Panc1 (cell line): ENCODE measurements at regions not wholly inside any gene's neighbourhood (a gene's known extent, or its start where the extent isn't known, plus 50 kb on each side); places are given as distances from the start of the nearest gene placed in this dataset.

Experiments
- ATAC-seq: fragments of 200-7000 bp; cut with Tn5 transposase; 2 replicates; pipeline ENCODE4 v1.9.1; 2020; ENCODE audit warnings: mild to moderate bottlenecking, moderate library complexity
- BruUV-seq: library from RNA; stranded (reverse); fragments of 400-500 nt; replicated peaks from 2 replicates; lab custom pipeline; 2021; lab: Mats Ljungman, UMichigan
- CTCF ChIA-PET: fragments of 300-600 bp; sonication (Branson Sonifier 250); formaldehyde crosslinking; loops from one replicate; lab custom pipeline; 2022; ENCODE audit warnings: antibody characterized with exemption; lab: Charles Lee
- POLR2A ChIA-PET: fragments of 300-600 bp; sonication (Branson Sonifier 250); formaldehyde crosslinking; loops from one replicate; lab custom pipeline; 2022; ENCODE audit warnings: antibody characterized with exemption; lab: Charles Lee
- DNase-seq: peaks from one replicate; pipeline ENCODE4 v3.0.0-alpha.2; 2010; ENCODE audit warnings: low read depth, low spot score
- H3K27ac ChIP-seq: 2 replicates; pipeline ENCODE4 v1.5.1; 2011; ENCODE audit warnings: mild to moderate bottlenecking, low read length, inconsistent platforms
- H3K27me3 ChIP-seq: fragments of 200-500 bp; sonication (Bioruptor generic); 2 replicates; pipeline ENCODE4 v1.6.0; 2014; ENCODE audit warnings: low read length, inconsistent platforms; ENCODE audit not compliant: control insufficient read depth, insufficient read depth
- H3K36me3 ChIP-seq: fragments of 200-500 bp; sonication (Bioruptor generic); 2 replicates; pipeline ENCODE4 v1.5.1; 2014; ENCODE audit warnings: inconsistent platforms, mild to moderate bottlenecking, low read length, moderate library complexity; ENCODE audit not compliant: control insufficient read depth, insufficient read depth
- H3K4me1 ChIP-seq: 2 replicates; pipeline ENCODE4 v1.5.1; 2011; ENCODE audit warnings: inconsistent platforms, mild to moderate bottlenecking, low read length, moderate library complexity; ENCODE audit not compliant: control insufficient read depth, insufficient read depth
- H3K4me3 ChIP-seq, 2 experiments: 2 replicates each; pipeline ENCODE4 v1.5.1; 2011 to 2012; ENCODE audit warnings: low read depth in 2 of 2, low read length in 2 of 2, mild to moderate bottlenecking in 2 of 2, inconsistent platforms in 1 of 2, moderate library complexity in 1 of 2
- H3K9me3 ChIP-seq: fragments of 200-500 bp; sonication (Bioruptor generic); 2 replicates; pipeline ENCODE4 v1.5.1; 2014; ENCODE audit warnings: low read depth, mild to moderate bottlenecking, inconsistent platforms, low read length, moderate library complexity; ENCODE audit not compliant: control insufficient read depth, insufficient read depth
- POLR2AphosphoS5 ChIP-seq: IDR thresholded peaks from 2 replicates; pipeline ENCODE4 v1.6.1; 2012; ENCODE audit warnings: mild to moderate bottlenecking, low read depth, low read length, moderate library complexity
- SIN3A ChIP-seq: IDR thresholded peaks from 2 replicates; pipeline ENCODE4 v1.6.1; 2012; ENCODE audit warnings: low read depth, mild to moderate bottlenecking, low read length, moderate library complexity, borderline replicate concordance; ENCODE audit not compliant: insufficient read depth
- TCF7L2 ChIP-seq: IDR thresholded peaks from 2 replicates; pipeline ENCODE4 v1.6.1; 2011; ENCODE audit warnings: mild to moderate bottlenecking, low read depth, low read length, inconsistent platforms
- in situ Hi-C: cut with HindIII; loops from 2 replicates; pipeline ENCODE4 v1.10.0; 2016; ENCODE audit warnings: low sequenced_read_pairs, low pct_unique_long_range_greater_than_20kb
- intact Hi-C: fragments of 100-400 bp; cut with micrococcal nuclease; formaldehyde crosslinking; loops from one replicate; pipeline ENCODE4 v1.10.0; 2022; ENCODE audit not compliant: unreplicated experiment
- TF ChIP-seq, protein P1 (sequence below), 2 experiments: IDR thresholded peaks; 2 replicates each; pipeline ENCODE4 v1.6.1; 2011 to 2012; ENCODE audit warnings: low read depth in 2 of 2, control low read depth in 1 of 2, low read length in 1 of 2, mild to moderate bottlenecking in 1 of 2, moderate library complexity in 1 of 2; ENCODE audit not compliant: insufficient read depth in 1 of 2
- TF ChIP-seq, protein P2 (sequence below): fragments of 450-650 bp; IDR thresholded peaks from 2 replicates; pipeline ENCODE4 v1.5.1; 2017; ENCODE audit warnings: mild to moderate bottlenecking

DNA sequence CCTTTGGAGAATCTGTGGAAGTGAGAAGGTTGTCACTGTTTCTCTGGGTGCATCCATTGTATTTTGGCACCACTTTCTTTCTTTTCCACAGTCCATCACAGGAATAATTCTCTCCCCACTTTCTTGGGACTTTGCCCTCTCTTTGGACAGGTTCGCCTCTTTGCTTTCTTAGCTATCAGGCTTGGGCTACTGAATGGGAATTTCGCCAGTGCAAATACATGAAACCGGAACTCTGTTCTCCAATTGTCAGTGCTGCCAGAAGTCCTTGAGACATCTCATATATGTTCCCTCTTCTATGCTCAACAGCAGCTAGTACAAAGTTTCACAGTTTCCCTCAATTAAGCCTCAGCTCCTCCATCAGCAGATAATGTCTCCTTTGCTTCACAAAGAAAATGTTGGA, 76.2 kb downstream of the NABP1 start:
- Histone ChIP-seq H3K27ac (no peak overlapping the region), H3K9me3 (no peaks in the 10 kb centered on the region), H3K4me3 (no peak overlapping the region), H3K4me1 (peaks cover 5% of the 10 kb centered on the region; the same call in 1 of the 2 replicates), H3K36me3 (no peaks in the 10 kb centered on the region), H3K27me3 (no peaks in the 10 kb centered on the region)
- ChIA-PET POLR2A (no interaction called here), CTCF (no interaction called here)
- intact Hi-C loops: no loop called here
- in situ Hi-C loops: no loop called here
- ATAC-seq: no peak
- no peak for DNase-seq
- TF ChIP-seq, protein P1, sequence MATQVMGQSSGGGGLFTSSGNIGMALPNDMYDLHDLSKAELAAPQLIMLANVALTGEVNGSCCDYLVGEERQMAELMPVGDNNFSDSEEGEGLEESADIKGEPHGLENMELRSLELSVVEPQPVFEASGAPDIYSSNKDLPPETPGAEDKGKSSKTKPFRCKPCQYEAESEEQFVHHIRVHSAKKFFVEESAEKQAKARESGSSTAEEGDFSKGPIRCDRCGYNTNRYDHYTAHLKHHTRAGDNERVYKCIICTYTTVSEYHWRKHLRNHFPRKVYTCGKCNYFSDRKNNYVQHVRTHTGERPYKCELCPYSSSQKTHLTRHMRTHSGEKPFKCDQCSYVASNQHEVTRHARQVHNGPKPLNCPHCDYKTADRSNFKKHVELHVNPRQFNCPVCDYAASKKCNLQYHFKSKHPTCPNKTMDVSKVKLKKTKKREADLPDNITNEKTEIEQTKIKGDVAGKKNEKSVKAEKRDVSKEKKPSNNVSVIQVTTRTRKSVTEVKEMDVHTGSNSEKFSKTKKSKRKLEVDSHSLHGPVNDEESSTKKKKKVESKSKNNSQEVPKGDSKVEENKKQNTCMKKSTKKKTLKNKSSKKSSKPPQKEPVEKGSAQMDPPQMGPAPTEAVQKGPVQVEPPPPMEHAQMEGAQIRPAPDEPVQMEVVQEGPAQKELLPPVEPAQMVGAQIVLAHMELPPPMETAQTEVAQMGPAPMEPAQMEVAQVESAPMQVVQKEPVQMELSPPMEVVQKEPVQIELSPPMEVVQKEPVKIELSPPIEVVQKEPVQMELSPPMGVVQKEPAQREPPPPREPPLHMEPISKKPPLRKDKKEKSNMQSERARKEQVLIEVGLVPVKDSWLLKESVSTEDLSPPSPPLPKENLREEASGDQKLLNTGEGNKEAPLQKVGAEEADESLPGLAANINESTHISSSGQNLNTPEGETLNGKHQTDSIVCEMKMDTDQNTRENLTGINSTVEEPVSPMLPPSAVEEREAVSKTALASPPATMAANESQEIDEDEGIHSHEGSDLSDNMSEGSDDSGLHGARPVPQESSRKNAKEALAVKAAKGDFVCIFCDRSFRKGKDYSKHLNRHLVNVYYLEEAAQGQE (IDR thresholded peaks at IDR 0.05; ENCODE audit: insufficient read depth in 1 of 2, low read depth in 2 of 2, low read length in 1 of 2): no peak
- no TSS peak for BruUV-seq

DNA sequence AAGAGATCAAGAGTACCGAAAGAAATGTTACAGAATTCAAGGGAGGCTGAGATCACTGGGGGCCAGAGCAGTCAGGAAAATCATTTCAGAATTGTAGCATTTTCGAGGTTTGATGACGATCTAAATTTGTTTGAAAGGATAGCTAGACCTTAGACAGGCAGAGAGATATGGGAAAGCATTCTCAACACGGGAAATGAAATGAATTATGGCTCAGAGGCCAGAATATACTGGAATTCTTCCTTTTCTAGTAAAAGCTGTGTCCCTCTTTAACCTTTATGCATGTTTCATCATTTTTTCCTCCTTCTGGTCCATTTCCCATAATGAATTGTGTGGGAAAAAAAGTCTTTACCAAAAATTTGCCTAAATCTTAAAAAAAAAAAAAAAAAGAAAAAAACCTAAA, 78.8 kb downstream of the NABP1 start:
- no peak for ATAC-seq
- H3K4me3 ChIP-seq: no peak overlapping the region
- no peak for DNase-seq
- no peaks in the 10 kb centered on the region for H3K36me3 ChIP-seq
- H3K27me3 ChIP-seq: no peaks in the 10 kb centered on the region
- POLR2A ChIA-PET: no interaction called here
- CTCF ChIA-PET: no interaction called here
- in situ Hi-C loops (no loop called here), intact Hi-C loops (no loop called here)
- H3K27ac ChIP-seq: no peak overlapping the region
- peaks cover 5% of the 10 kb centered on the region; the same call in 1 of the 2 replicates for H3K4me1 ChIP-seq
- BruUV-seq: no TSS peak
- TF ChIP-seq, protein P2, sequence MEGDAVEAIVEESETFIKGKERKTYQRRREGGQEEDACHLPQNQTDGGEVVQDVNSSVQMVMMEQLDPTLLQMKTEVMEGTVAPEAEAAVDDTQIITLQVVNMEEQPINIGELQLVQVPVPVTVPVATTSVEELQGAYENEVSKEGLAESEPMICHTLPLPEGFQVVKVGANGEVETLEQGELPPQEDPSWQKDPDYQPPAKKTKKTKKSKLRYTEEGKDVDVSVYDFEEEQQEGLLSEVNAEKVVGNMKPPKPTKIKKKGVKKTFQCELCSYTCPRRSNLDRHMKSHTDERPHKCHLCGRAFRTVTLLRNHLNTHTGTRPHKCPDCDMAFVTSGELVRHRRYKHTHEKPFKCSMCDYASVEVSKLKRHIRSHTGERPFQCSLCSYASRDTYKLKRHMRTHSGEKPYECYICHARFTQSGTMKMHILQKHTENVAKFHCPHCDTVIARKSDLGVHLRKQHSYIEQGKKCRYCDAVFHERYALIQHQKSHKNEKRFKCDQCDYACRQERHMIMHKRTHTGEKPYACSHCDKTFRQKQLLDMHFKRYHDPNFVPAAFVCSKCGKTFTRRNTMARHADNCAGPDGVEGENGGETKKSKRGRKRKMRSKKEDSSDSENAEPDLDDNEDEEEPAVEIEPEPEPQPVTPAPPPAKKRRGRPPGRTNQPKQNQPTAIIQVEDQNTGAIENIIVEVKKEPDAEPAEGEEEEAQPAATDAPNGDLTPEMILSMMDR: no peak
- H3K9me3 ChIP-seq: no peaks in the 10 kb centered on the region

DNA sequence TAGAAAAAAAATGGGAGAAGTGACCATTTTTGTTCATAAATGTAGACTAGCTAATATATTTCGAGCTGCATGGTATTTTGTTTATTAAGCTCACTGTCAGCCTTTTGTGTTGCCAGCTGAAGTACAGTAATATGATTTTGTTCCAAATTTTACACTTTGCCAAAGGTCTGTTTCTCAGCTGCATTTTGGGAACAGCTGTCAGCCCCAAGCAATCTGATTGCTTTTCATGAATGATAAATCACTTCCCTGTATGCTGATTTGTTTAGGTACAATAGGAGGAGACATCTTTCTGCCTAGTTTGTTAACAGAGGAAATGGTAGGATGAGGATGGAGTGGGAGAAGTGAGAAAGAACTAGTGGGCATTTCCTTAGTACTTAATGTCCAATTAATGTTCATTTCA, 79.3 kb downstream of the NABP1 start:
- ChIA-PET CTCF (no interaction called here), POLR2A (no interaction called here)
- ATAC-seq (no peak), DNase-seq (no peak)
- TF ChIP-seq, protein P2: no peak
- TF ChIP-seq POLR2AphosphoS5: no peak
- no peak for TF ChIP-seq TCF7L2
- TF ChIP-seq, protein P1 (IDR thresholded peaks at IDR 0.05; ENCODE audit: insufficient read depth in 1 of 2, low read depth in 2 of 2, low read length in 1 of 2): no peak
- TF ChIP-seq SIN3A: no peak
- H3K27me3 ChIP-seq: no peaks in the 10 kb centered on the region
- in situ Hi-C loops (no loop called here), intact Hi-C loops (no loop called here)
- no TSS peak for BruUV-seq
- H3K4me1 ChIP-seq: peaks cover 5% of the 10 kb centered on the region; the same call in 1 of the 2 replicates
- H3K36me3 ChIP-seq: no peaks in the 10 kb centered on the region
- no peak overlapping the region for H3K4me3 ChIP-seq
- no peaks in the 10 kb centered on the region for H3K9me3 ChIP-seq
- no peak overlapping the region for H3K27ac ChIP-seq
